IPS DF 19.7 (cell line): ENCODE measurements at regions not wholly inside any gene's neighbourhood (a gene's known extent, or its start where the extent isn't known, plus 50 kb on each side); places are given as distances from the start of the nearest gene placed in this dataset.
A peak's percentile ranks its signal among the peaks of the same experiment; 100 is the strongest.

Experiments used
- DNase-seq: peaks from one replicate; pipeline ENCODE4 v3.0.0-alpha.2; 2013; ENCODE audit warnings: low read depth, low spot score

GRCh38 chr11:33616552-33616951 lies 84.1 kb downstream of the C11orf91 start:
- no peak for DNase-seq

- DNase-seq = no peak
Measured at GRCh38 chr11:33615751-33616150, 84.9 kb downstream of the C11orf91 start.

GRCh38 chr11:33613404-33613803 lies 87.2 kb downstream of the C11orf91 start:
- DNase-seq = no peak

- no peak for DNase-seq
Measured at GRCh38 chr11:33610903-33611302, 89.7 kb downstream of the C11orf91 start.

- no peak for DNase-seq
Measured at GRCh38 chr11:33608386-33608785, 92.2 kb downstream of the C11orf91 start.

- DNase-seq = no peak
Measured at GRCh38 chr11:33606762-33607161, 93.9 kb downstream of the C11orf91 start.

- DNase-seq = no peak
Measured at GRCh38 chr11:33605703-33606102, 94.9 kb downstream of the C11orf91 start.

GRCh38 chr11:33598426-33599069 lies 102.1 kb downstream of the C11orf91 start:
- peak; percentile 15 for DNase-seq

GRCh38 chr11:33594188-33594587 lies 106.4 kb downstream of the C11orf91 start:
- no peak for DNase-seq

GRCh38 chr11:33590441-33590840 lies 110.2 kb downstream of the C11orf91 start:
- DNase-seq = no peak

GRCh38 chr11:33588056-33588455 lies 112.6 kb downstream of the C11orf91 start:
- DNase-seq = no peak

GRCh38 chr11:33585586-33586209 lies 114.9 kb downstream of the C11orf91 start:
- no peak for DNase-seq

- no peak for DNase-seq
Measured at GRCh38 chr11:33582636-33583325, 117.8 kb downstream of the C11orf91 start.

- DNase-seq = no peak
Measured at GRCh38 chr11:33579101-33579500, 121.5 kb downstream of the C11orf91 start.

GRCh38 chr11:33577204-33577603 lies 123.4 kb downstream of the C11orf91 start:
- no peak for DNase-seq

GRCh38 chr11:33575311-33575710 lies 125.3 kb downstream of the C11orf91 start:
- no peak for DNase-seq

- DNase-seq = no peak
Measured at GRCh38 chr11:33574331-33574730, 126.3 kb downstream of the C11orf91 start.

GRCh38 chr11:33569333-33569732 lies 131.3 kb downstream of the C11orf91 start:
- no peak for DNase-seq

GRCh38 chr11:33567004-33567403 lies 133.6 kb downstream of the C11orf91 start:
- DNase-seq = no peak

- DNase-seq = no peak
Measured at GRCh38 chr11:33564856-33565453, 135.7 kb downstream of the C11orf91 start.

- no peak for DNase-seq
Measured at GRCh38 chr11:33560729-33561128, 139.9 kb downstream of the C11orf91 start.

- DNase-seq = no peak
Measured at GRCh38 chr11:33559567-33559966, 141.1 kb downstream of the C11orf91 start.

- no peak for DNase-seq
Measured at GRCh38 chr11:33558097-33558496, 142.5 kb downstream of the C11orf91 start.
